ENCODE measurements at regions not wholly inside any gene's neighbourhood (a gene's known extent, or its start where the extent isn't known, plus 50 kb on each side); places are given as distances from the start of the nearest gene placed in this dataset.
A peak's percentile ranks its signal among the peaks of the same experiment; 100 is the strongest.

DNA sequence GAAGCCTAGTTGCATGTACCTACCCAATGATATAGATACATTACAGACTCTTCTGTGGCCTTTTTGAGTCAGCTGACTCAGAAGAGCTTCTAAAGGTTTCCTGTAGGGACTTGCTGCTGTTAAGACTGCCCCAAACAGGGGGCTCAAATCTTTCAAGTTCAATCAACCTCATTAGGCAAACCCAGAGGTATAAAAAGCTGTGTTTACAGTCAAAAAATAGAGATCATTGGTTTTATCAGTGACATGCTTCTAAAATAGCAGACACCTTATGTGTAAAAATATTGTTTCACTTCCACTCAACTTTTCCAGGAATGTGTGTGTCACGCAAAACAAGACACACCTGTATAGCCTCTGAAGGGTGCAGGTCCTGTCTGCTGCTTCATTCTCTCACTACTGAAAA is 624.3 kb upstream of the FANCL start:
- H3K9me3 ChIP-seq (replicated peaks; ENCODE audit: control insufficient read depth, insufficient read depth, low read length), result no peaks in the 10 kb centered on the region
- no peaks in the 10 kb centered on the region for H3K79me2 ChIP-seq (ENCODE audit: control insufficient read depth, insufficient read depth, low read length)
- no peak overlapping the region for H3K4me3 ChIP-seq
- CTCF ChIA-PET, result no interaction called here
- no peak overlapping the region for H3K9ac ChIP-seq (ENCODE audit: control insufficient read depth, insufficient read depth, low read length)
- peaks cover 20% of the 10 kb centered on the region for H3K4me1 ChIP-seq (ENCODE audit: control insufficient read depth, insufficient read depth, low read length)
- no peak overlapping the region; the same call in 1 of the 2 replicates for H2AFZ ChIP-seq (ENCODE audit: control insufficient read depth, low read depth, low read length)
- no peaks in the 10 kb centered on the region for H3K27me3 ChIP-seq (replicated peaks in 1 of 2; ENCODE audit: control insufficient read depth in 2 of 2, insufficient read depth in 2 of 2, low read length in 1 of 2)
- no peak overlapping the region for H3K27ac ChIP-seq (ENCODE audit: control insufficient read depth, insufficient read depth)
- intact Hi-C loops (cut with micrococcal nuclease; ENCODE audit: unreplicated experiment), result no loop called here
- H3K36me3 ChIP-seq (ENCODE audit: control insufficient read depth in 2 of 2, insufficient read depth in 2 of 2, low read length in 1 of 2), result no peaks in the 10 kb centered on the region
- RAD21 ChIA-PET (ENCODE audit: unreplicated experiment), result no interaction called here
- no peaks in the 10 kb centered on the region for H4K20me1 ChIP-seq (ENCODE audit: control insufficient read depth, insufficient read depth)
- TF ChIP-seq SREBF2 (IDR thresholded peaks at IDR 0.05; ENCODE audit: low read length) (no peak), CREM (IDR thresholded peaks at IDR 0.05; ENCODE audit: low read depth) (peak; percentile 14; the same call in 1 of the 2 replicates), ZNF207 (IDR thresholded peaks at IDR 0.05; ENCODE audit: borderline replicate concordance) (no peak), POU2F2 (IDR thresholded peaks at IDR 0.05; ENCODE audit: borderline replicate concordance, low read depth, low read length) (no peak), CHD2 (IDR thresholded peaks at IDR 0.05; ENCODE audit: borderline replicate concordance, low read depth, low read length) (no peak), MEF2A (IDR thresholded peaks at IDR 0.05; ENCODE audit: insufficient read depth, low read depth, low read length) (peak; percentile 89), JUNB (IDR thresholded peaks at IDR 0.05) (peak; percentile 50), IKZF1 (conservative IDR thresholded peaks at IDR 0.05) (no peak), PML (IDR thresholded peaks at IDR 0.05; ENCODE audit: low read length) (peak; percentile 59), ZZZ3 (IDR thresholded peaks at IDR 0.05; ENCODE audit: control insufficient read depth, insufficient read length, low read depth) (no peak), SUZ12 (IDR thresholded peaks at IDR 0.05; ENCODE audit: unreplicated experiment) (no peak), NFIC (IDR thresholded peaks at IDR 0.05; ENCODE audit: low read depth, low read length) (peak; percentile 88), TCF3 (IDR thresholded peaks at IDR 0.05; ENCODE audit: borderline replicate concordance, insufficient read depth, low read depth, low read length) (peak; percentile 63; the same call in 1 of the 2 replicates), FOXM1 (IDR thresholded peaks at IDR 0.05; ENCODE audit: low read depth, low read length) (peak; percentile 91), ZNF622 (IDR thresholded peaks at IDR 0.05) (no peak), MEF2B (IDR thresholded peaks at IDR 0.05; ENCODE audit: partially characterized antibody, poor library complexity, severe bottlenecking) (peak; percentile 23), KAT2A (conservative IDR thresholded peaks at IDR 0.05; ENCODE audit: control insufficient read depth, low read depth, low read length) (no peak), ZBED1 (IDR thresholded peaks at IDR 0.05; ENCODE audit: borderline replicate concordance) (peak; percentile 29; the same call in 1 of the 2 replicates), RAD51 (IDR thresholded peaks at IDR 0.05) (no peak), GABPA (IDR thresholded peaks at IDR 0.05; ENCODE audit: low read depth) (0 out of 2 replicates have a peak, but pooled peaks have one; percentile 38), HCFC1 (IDR thresholded peaks at IDR 0.05; ENCODE audit: low read length) (no peak), GATAD2B (conservative IDR thresholded peaks at IDR 0.05; ENCODE audit: low read depth) (no peak), RUNX3 (IDR thresholded peaks at IDR 0.05; ENCODE audit: low read length) (peak; percentile 63; the same call in 1 of the 2 replicates)
- TF ChIP-seq, protein P1, sequence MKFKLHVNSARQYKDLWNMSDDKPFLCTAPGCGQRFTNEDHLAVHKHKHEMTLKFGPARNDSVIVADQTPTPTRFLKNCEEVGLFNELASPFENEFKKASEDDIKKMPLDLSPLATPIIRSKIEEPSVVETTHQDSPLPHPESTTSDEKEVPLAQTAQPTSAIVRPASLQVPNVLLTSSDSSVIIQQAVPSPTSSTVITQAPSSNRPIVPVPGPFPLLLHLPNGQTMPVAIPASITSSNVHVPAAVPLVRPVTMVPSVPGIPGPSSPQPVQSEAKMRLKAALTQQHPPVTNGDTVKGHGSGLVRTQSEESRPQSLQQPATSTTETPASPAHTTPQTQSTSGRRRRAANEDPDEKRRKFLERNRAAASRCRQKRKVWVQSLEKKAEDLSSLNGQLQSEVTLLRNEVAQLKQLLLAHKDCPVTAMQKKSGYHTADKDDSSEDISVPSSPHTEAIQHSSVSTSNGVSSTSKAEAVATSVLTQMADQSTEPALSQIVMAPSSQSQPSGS (IDR thresholded peaks at IDR 0.05; ENCODE audit: low read length), result peak; percentile 61; the same call in 1 of the 2 replicates
- ATAC-seq, result peak; percentile 61
- DNase-seq (ENCODE audit: low read depth, low spot score), result peak; percentile 7
- FAIRE-seq, result no peak
- 0% methylated on average over 1 of the region's 1 CpG for WGBS (ENCODE audit: insufficient coverage, insufficient replicate concordance, low lambda C conversion rate, missing lambda C conversion rate)
- BruUV-seq (replicated peaks), result no TSS peak
- POLR2A ChIA-PET, result no interaction called here
- SMC1A ChIA-PET (ENCODE audit: uncharacterized antibody, unreplicated experiment), result no interaction called here
- in situ Hi-C loops (cut with MboI), result no loop called here
- peak overlapping the region; percentile 56; the same call in 1 of the 2 replicates for H3K4me2 ChIP-seq (ENCODE audit: control insufficient read depth, insufficient read depth)

Measured in GM12878 (cell line).